ENCODE measurements at regions not wholly inside any gene's neighbourhood (a gene's known extent, or its start where the extent isn't known, plus 50 kb on each side); places are given as distances from the start of the nearest gene placed in this dataset.

DNA sequence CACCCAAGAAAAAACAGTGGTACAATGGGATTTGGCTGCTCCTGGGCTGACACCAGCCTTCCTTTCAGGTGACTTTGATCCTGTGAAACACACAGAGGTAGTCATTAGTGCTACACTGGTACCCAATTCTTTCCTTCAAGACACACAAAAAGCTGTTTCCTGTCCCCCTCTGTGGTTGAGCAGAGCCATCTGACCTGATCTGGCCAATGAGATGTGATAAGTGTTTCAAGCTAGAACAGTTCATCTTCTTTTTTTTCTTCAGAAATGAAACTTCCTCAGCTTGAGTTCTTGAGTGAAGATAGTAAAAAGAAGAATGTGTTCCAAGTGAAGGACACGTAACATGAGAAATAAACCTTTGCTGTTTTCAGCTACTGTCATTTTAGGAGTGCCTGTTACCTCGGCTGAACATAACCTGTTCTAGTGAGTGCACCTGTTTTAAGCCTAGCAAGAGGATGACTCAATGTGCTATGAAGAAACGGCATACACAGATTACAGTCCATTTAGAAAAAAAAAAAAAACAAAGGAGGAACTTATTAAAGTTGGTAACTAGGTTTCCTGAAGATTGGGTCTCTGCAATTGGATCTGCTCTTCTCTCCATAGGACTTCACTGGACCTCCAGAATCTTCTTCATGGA lies 287.8 kb downstream of the GAS1 start:
- no peak for DNase-seq (ENCODE audit: low read depth in 3 of 3)

DNA sequence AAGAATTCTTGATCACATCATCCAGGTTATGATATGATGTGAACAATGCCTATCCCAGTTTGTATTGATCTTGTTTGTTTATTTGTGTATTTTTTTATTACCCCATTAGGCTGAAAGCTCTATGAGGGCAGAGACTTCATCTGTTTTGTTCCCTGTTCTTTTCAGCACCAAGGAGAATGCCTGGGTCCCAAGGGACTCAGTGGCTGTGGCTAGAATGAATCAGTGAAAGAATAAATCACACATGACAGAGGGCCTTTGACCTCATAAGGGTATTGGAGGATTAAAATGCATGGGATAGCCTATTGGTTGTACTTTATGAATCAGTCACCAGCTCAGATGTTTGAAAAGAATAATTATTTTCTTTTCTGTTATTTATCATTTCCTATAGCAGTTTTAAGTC lies 292.2 kb downstream of the GAS1 start:
- no peak for DNase-seq (ENCODE audit: low read depth in 3 of 3)

- no peak for DNase-seq (ENCODE audit: low read depth in 3 of 3)
These were observed 293.8 kb downstream of the GAS1 start for GRCh38 chr9:86653466-86653865.

GRCh38 chr9:86652736-86653135 lies 294.6 kb downstream of the GAS1 start:
- DNase-seq (ENCODE audit: low read depth in 3 of 3), result no peak

- DNase-seq (ENCODE audit: low read depth in 3 of 3), result no peak
These were observed 295.7 kb upstream of the TUT7 start for GRCh38 chr9:86649913-86650312.

GRCh38 chr9:86648828-86649170 lies 294.6 kb upstream of the TUT7 start:
- DNase-seq (ENCODE audit: low read depth in 3 of 3), result no peak

DNA sequence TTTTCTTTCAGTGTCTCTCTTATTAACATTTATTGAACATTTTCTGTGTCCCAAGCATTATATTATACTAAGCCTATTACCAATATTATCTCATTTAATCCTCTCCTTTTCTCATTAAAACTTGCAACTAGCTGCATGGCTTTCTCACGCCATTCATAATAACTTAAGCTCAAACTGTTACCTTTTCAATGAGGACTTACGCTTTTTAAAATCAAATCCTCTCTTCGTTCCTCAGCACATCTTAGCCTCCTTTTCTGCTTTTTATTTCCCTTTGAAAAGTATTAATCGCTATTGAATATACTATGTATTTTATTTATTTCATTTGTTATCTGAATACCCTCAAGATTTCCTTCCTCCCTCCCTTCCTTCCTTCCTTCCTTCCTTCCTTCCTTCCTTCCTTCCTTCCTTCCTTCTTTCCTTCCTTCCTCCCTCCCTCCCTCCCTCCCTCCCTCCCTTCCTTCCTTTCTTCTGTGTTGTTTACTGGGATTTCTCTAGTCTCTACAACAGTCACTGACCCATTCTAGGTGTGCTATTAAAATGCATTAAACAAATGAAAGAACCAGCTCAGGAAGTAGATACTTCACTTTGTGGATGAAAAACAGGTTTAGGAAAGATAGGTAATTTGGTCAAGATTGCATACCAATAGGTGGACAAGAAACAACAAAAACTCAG lies 294.1 kb upstream of the TUT7 start:
- no peak for DNase-seq (ENCODE audit: low read depth in 3 of 3)

GRCh38 chr9:86645303-86645702 lies 291.1 kb upstream of the TUT7 start:
- DNase-seq (ENCODE audit: low read depth in 3 of 3), result no peak

DNA sequence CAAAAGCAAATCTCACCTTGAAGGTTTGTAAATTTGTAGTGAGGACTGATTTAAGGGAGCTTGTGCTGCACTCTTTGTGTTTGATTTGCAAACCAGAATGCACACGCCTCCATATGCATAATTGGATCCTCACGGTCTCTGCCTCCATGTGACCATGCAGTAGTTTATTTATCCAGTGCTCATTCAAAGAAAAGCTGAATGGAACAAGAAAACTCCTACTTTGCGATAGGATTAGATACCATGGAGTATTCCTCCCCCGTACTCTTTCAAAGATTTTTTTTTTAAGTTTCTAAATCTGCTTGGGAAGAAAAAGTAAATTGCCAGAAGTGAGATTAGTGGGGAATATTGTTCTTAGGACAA lies 290.4 kb upstream of the TUT7 start:
- DNase-seq (ENCODE audit: low read depth in 3 of 3), result no peak

DNA sequence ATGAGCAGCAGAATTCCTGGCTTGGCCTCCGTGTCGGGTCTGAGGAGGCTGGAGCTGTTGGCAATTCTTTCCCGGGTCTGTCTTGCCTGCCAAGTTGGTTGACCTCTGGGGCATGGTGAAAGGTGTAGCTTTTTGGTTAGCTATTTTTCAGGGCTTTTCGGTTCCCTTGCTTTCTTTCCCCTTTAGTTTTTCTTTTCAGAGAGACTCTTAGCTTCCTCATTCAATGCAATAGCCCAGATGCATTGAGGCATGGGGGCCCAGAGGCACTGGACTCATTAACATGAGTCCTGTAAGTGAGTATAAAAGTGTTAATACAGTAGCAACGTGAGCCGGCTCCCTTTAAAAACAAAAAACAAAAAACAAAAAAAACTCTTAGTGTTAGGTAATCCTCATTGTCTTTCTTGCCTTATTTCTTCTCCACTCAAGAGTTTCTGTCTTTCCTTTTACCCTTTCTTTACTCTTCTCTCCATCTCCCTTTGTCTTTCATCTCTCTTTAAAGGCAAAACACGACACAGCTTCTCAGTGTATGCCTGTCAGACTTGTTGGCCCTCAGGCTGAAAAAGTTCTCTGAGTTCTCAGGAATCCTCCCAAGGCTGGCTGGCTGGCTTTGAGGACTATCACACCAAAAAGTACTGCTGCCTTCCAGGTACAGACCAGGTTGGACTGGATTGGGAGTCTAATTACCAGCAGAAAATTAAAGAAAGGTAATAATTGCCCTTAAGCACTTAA lies 289.9 kb upstream of the TUT7 start:
- no peak for DNase-seq (ENCODE audit: low read depth in 3 of 3)

- no peak for DNase-seq (ENCODE audit: low read depth in 3 of 3)
These were observed 288.5 kb upstream of the TUT7 start for GRCh38 chr9:86642721-86643120.

DNA sequence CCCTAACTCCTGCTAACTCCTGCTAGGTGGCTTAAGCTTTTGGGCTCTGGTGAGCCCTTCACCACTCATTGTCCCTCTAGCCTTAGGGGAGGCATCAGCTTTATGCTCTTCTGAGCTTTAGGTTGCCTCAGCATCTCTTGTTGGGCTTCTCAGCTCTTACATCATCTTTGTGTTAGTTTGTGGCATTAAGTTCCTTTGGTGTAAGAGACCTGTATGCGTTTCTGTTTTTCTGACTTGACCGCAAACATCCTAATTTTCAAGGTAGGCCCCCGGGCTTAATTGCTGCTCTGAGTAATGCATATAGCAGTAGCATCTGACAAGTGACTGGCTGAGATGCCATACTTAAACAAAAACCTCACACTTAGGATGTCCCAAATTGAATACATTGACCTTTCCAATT lies 287.8 kb upstream of the TUT7 start:
- no peak for DNase-seq (ENCODE audit: low read depth in 3 of 3)

DNA sequence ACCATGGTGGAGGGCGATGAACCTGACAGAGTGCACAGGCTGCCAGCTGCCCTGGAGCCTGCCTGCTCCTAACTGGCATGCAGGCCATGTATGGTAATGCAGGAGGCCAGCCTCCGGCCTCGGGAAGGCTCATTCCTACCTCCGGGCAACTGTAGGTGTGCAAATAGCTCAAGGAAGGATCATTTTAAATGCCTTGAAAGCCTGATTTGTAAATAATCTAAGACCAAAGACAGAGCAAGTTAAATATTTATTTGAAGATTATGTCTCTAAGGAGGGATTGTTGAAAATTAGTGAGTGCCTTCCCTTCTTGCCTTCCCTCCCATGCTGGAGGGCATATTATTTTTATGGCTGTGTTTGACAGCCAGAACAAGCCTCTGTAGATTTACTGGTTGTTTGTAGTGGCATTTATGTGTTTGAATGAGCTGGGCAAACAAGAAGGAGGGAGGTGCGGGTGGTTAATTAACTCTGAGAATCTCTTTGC lies 285.7 kb upstream of the TUT7 start:
- DNase-seq (ENCODE audit: low read depth in 3 of 3), result no peak

DNA sequence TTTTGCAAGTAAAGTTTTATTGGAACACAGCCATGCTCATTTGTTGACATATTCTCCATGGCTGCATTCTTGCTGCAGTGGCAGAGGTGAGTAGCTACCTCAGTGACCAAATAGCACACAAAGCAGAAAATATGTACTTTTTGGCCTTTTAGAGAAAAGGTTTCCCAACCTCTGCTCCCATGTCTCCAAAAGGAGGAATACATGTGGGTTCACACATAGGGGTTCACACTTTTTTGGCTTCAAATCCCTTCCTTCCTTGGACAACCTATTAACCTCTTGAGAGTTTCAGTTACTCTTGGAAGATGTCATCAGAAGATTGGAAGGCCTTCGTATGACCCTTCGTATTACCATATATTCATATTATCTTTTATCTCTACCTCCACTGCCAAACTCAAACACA lies 285.1 kb upstream of the TUT7 start:
- no peak for DNase-seq (ENCODE audit: low read depth in 3 of 3)

- no peak for DNase-seq (ENCODE audit: low read depth in 3 of 3)
These were observed 283.9 kb upstream of the TUT7 start for GRCh38 chr9:86638109-86638508.

GRCh38 chr9:86637515-86637914 lies 283.3 kb upstream of the TUT7 start:
- DNase-seq (ENCODE audit: low read depth in 3 of 3), result peak in 1 of 3 experiments; percentile 11

- no peak for DNase-seq (ENCODE audit: low read depth in 3 of 3)
These were observed 282.3 kb upstream of the TUT7 start for GRCh38 chr9:86636519-86636918.

- no peak for DNase-seq (ENCODE audit: low read depth in 3 of 3)
These were observed 281.8 kb upstream of the TUT7 start for GRCh38 chr9:86636038-86636437.

- DNase-seq (ENCODE audit: low read depth in 3 of 3), result no peak
These were observed 280.3 kb upstream of the TUT7 start for GRCh38 chr9:86634501-86634900.

DNA sequence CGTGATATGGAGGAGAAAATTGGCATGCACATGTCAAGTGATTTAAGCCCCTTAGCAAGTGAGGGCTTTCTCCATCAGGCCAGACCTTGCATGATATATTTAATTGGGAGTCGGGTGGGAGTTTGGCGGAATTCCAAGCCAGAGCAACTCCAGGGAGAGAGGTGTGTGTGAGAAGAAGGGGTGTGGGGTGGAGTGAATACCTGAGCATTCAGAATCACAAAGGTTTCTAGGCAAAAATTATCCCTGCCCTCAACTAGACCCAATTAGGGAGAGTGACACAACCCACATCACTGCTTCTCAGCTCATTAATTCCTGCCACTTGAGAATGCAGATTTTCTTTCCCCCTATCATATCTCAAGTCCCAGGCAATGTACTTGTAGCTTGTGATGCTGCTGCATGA lies 279.7 kb upstream of the TUT7 start:
- DNase-seq (ENCODE audit: low read depth in 3 of 3), result no peak

DNA sequence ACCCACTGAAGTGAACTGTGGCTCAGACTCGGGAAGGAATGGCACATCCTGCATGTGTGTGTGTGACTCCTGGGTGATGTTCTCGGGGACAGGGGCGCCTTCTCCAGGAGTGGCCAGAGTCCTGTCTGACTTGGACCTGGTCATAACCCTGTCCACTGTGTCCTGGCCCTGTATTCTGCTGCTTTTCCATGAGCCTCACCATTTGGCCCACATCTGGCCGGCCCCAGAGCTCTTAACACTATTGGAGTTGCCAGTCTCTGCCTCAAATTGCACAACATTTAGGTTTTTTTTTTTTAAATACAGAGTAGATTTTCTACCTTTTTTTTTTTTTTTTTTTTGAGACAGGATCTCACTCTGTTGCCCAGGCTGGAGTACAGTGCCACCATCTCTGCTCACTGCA lies 278.3 kb upstream of the TUT7 start:
- DNase-seq (ENCODE audit: low read depth in 3 of 3), result no peak

DNA sequence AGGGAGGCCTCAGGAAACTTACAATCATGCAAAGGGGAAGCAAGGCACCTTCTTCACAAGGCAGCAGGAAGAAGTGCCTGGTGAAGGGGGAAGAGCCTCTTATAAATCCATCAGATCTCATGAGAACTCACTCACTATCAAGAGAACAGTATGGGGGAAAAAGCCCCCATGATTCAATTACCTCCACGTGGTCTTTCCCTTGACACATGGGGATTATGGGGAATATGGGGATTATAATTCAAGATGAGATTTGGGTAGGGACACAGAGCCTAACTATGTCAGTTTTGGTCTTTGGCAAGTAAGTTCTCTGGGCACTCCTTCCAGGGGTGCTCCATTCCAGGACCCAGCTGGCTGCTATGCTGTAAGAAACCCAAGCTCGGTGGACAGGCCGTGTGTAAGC lies 275.3 kb upstream of the TUT7 start:
- DNase-seq (ENCODE audit: low read depth in 3 of 3), result no peak

GRCh38 chr9:86626802-86627201 lies 272.6 kb upstream of the TUT7 start:
- DNase-seq (ENCODE audit: low read depth in 3 of 3), result no peak

All from stimulated activated CD4-positive, alpha-beta T cell treated with anti-CD3 and anti-CD28 coated beads, TNF-alpha, amount 100 ng/mL, for 24 hours (primary cell).